GM21381 (cell line): ENCODE measurements at regions not wholly inside any gene's neighbourhood (a gene's known extent, or its start where the extent isn't known, plus 50 kb on each side); places are given as distances from the start of the nearest gene placed in this dataset.
"Not testable (repeated sequence)": the region's sequence is repeated elsewhere in the genome, so short reads cannot be mapped to it uniquely, and the experiment has no call there.

ENCODE experiments used
- ATAC-seq: cut with Tn5 transposase; IDR thresholded peaks from one replicate; pipeline ENCODE4 v1.9.1; 2021; ENCODE audit warnings: mild to moderate bottlenecking, moderate library complexity; ENCODE audit not compliant: unreplicated experiment

GRCh38 chr18:34350778-34351177, 126.1 kb upstream of the NOL4 start:
- no peak for ATAC-seq

GRCh38 chr18:34352385-34353163, 127.9 kb upstream of the NOL4 start:
- ATAC-seq = no peak

- no peak for ATAC-seq
Measured at GRCh38 chr18:34354351-34354750, 129.6 kb upstream of the NOL4 start.

- ATAC-seq = no peak
Measured at GRCh38 chr18:34357944-34358580, 133.3 kb upstream of the NOL4 start.

- ATAC-seq = peak; percentile 88
Measured at GRCh38 chr18:34358923-34359322, 134.2 kb upstream of the NOL4 start.

- no peak for ATAC-seq
Measured at GRCh38 chr18:34364699-34365098, 140.0 kb upstream of the NOL4 start.

GRCh38 chr18:34370704-34371395, 146.1 kb upstream of the NOL4 start:
- ATAC-seq = no peak

- no peak for ATAC-seq
Measured at GRCh38 chr18:34380326-34380725, 155.6 kb upstream of the NOL4 start.

- no peak for ATAC-seq
Measured at GRCh38 chr18:34385311-34385710, 160.6 kb upstream of the NOL4 start.

GRCh38 chr18:34386803-34387202, 162.1 kb upstream of the NOL4 start:
- no peak for ATAC-seq

GRCh38 chr18:34397286-34397896, 172.7 kb upstream of the NOL4 start:
- ATAC-seq = no peak

- ATAC-seq = no peak
Measured at GRCh38 chr18:34399892-34400291, 175.2 kb upstream of the NOL4 start.

- ATAC-seq = no peak
Measured at GRCh38 chr18:34400834-34401233, 176.1 kb upstream of the NOL4 start.

- no peak for ATAC-seq
Measured at GRCh38 chr18:34401775-34402174, 177.1 kb upstream of the NOL4 start.

GRCh38 chr18:34407471-34407870, 182.8 kb upstream of the NOL4 start:
- ATAC-seq = not testable (repeated sequence)

- no peak for ATAC-seq
Measured at GRCh38 chr18:34411952-34412351, 187.2 kb upstream of the NOL4 start.

- no peak for ATAC-seq
Measured at GRCh38 chr18:34431042-34431441, 206.3 kb upstream of the NOL4 start.

GRCh38 chr18:34444622-34445021, 219.9 kb upstream of the NOL4 start:
- ATAC-seq = no peak

- no peak for ATAC-seq
Measured at GRCh38 chr18:34448662-34449061, 223.9 kb upstream of the NOL4 start.

GRCh38 chr18:34457761-34458160, 233.0 kb upstream of the NOL4 start:
- no peak for ATAC-seq

GRCh38 chr18:34458410-34458977, 233.8 kb upstream of the NOL4 start:
- no peak for ATAC-seq
